Epithelial cell of proximal tubule (primary cell): ENCODE measurements at regions not wholly inside any gene's neighbourhood (a gene's known extent, or its start where the extent isn't known, plus 50 kb on each side); places are given as distances from the start of the nearest gene placed in this dataset.

ENCODE experiments used
- DNase-seq: peaks from one replicate; pipeline ENCODE4 v3.0.0-alpha.2; 2011; ENCODE audit warnings: low read depth
- H3K4me3 ChIP-seq: 2 replicates; pipeline ENCODE4 v1.5.1; 2011; ENCODE audit warnings: low read depth, mild to moderate bottlenecking, low read length
- CTCF ChIP-seq: conservative IDR thresholded peaks from 2 replicates; pipeline ENCODE4 v1.5.1; 2012; ENCODE audit warnings: low read depth, mild to moderate bottlenecking, low read length

GRCh38 chr11:112584672-112585071 lies 324.0 kb upstream of the PLET1 start:
- DNase-seq: no peak
- peak; percentile 30 for TF ChIP-seq CTCF

GRCh38 chr11:112587664-112588063 lies 327.0 kb upstream of the PLET1 start:
- DNase-seq: no peak
- TF ChIP-seq CTCF: no peak
- no peak overlapping the region for H3K4me3 ChIP-seq

More at GRCh38 chr11:112584672-112585071, 324.0 kb upstream of the PLET1 start:
- H3K4me3 ChIP-seq: no peak overlapping the region

- peak; percentile 83 for TF ChIP-seq CTCF
- no peak overlapping the region for H3K4me3 ChIP-seq
Observed at GRCh38 chr11:112588252-112588694, 327.6 kb upstream of the PLET1 start.

GRCh38 chr11:112589155-112589554 lies 328.5 kb upstream of the PLET1 start:
- DNase-seq: no peak
- no peak overlapping the region for H3K4me3 ChIP-seq
- no peak for TF ChIP-seq CTCF

More at GRCh38 chr11:112588252-112588694, 327.6 kb upstream of the PLET1 start:
- peak; percentile 25 for DNase-seq

- no peak overlapping the region for H3K4me3 ChIP-seq
- DNase-seq: no peak
- TF ChIP-seq CTCF: no peak
Observed at GRCh38 chr11:112590764-112591163, 330.1 kb upstream of the PLET1 start.

- H3K4me3 ChIP-seq: no peak overlapping the region
- no peak for DNase-seq
- TF ChIP-seq CTCF: no peak
Observed at GRCh38 chr11:112593440-112593839, 332.8 kb upstream of the PLET1 start.

- TF ChIP-seq CTCF: no peak
- H3K4me3 ChIP-seq: no peak overlapping the region
- no peak for DNase-seq
Observed at GRCh38 chr11:112596324-112596723, 335.7 kb upstream of the PLET1 start.
